NT2/D1 (cell line): ENCODE measurements at regions not wholly inside any gene's neighbourhood (a gene's known extent, or its start where the extent isn't known, plus 50 kb on each side); places are given as distances from the start of the nearest gene placed in this dataset.

Source experiments
- DNase-seq: peaks from one replicate; pipeline ENCODE4 v3.0.0-alpha.2; 2011; ENCODE audit warnings: low read depth, low spot score
- H3K27me3 ChIP-seq: 2 replicates; pipeline ENCODE4 v1.6.0; 2011; ENCODE audit warnings: mild to moderate bottlenecking; ENCODE audit not compliant: insufficient read length, insufficient read depth
- H3K36me3 ChIP-seq: 2 replicates; pipeline ENCODE4 v1.6.1; 2011; ENCODE audit warnings: mild to moderate bottlenecking, low read length, mixed read lengths; ENCODE audit not compliant: insufficient read depth, insufficient read length
- H3K4me1 ChIP-seq: 2 replicates; pipeline ENCODE4 v1.5.1; 2011; ENCODE audit not compliant: insufficient read depth, insufficient read length
- H3K4me3 ChIP-seq: 2 replicates; pipeline ENCODE4 v1.5.1; 2011; ENCODE audit warnings: low read depth; ENCODE audit not compliant: insufficient read length
- H3K9ac ChIP-seq: 2 replicates; pipeline ENCODE4 v1.6.0; 2011; ENCODE audit warnings: low read depth; ENCODE audit not compliant: insufficient read length
- H3K9me3 ChIP-seq: 2 replicates; pipeline ENCODE4 v1.5.1; 2011; ENCODE audit warnings: mild to moderate bottlenecking, low read length; ENCODE audit not compliant: insufficient read depth
- SUZ12 ChIP-seq: IDR thresholded peaks from 2 replicates; pipeline ENCODE4 v1.6.1; 2011; ENCODE audit not compliant: insufficient read length, insufficient read depth; ENCODE audit errors: extremely low read depth
- YY1 ChIP-seq: IDR thresholded peaks from 2 replicates; pipeline ENCODE4 v1.6.1; 2011; ENCODE audit not compliant: insufficient read length, insufficient read depth
- ZNF274 ChIP-seq: IDR thresholded peaks from 2 replicates; pipeline ENCODE4 v1.6.1; 2011; ENCODE audit warnings: mild to moderate bottlenecking, low read depth, low read length

DNA sequence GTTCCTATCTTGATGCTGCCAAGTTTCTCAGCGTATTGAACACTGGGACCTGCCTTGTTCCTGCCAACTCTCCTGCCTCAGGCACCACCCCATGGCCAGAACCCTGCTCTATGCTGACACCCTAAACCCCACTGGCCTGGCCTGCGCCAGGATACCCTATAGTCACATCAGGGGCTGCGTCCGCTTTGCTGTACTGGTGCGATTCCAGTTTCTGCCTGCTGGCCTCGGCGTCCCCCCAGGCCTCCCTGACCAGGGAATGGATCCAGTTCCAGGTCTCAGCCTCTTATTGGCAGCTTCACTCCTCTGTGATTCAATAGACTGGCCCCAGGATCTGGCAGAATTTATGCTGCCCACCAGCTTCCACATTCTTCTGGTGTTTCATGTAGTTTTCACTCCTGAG, 55.0 kb downstream of the GPR6 start:
- Histone ChIP-seq H3K9me3 (no peaks in the 10 kb centered on the region), H3K4me3 (no peak overlapping the region), H3K27me3 (no peaks in the 10 kb centered on the region), H3K4me1 (no peaks in the 10 kb centered on the region), H3K36me3 (no peaks in the 10 kb centered on the region), H3K9ac (no peak overlapping the region)
- no peak for DNase-seq
- TF ChIP-seq YY1: no peak

DNA sequence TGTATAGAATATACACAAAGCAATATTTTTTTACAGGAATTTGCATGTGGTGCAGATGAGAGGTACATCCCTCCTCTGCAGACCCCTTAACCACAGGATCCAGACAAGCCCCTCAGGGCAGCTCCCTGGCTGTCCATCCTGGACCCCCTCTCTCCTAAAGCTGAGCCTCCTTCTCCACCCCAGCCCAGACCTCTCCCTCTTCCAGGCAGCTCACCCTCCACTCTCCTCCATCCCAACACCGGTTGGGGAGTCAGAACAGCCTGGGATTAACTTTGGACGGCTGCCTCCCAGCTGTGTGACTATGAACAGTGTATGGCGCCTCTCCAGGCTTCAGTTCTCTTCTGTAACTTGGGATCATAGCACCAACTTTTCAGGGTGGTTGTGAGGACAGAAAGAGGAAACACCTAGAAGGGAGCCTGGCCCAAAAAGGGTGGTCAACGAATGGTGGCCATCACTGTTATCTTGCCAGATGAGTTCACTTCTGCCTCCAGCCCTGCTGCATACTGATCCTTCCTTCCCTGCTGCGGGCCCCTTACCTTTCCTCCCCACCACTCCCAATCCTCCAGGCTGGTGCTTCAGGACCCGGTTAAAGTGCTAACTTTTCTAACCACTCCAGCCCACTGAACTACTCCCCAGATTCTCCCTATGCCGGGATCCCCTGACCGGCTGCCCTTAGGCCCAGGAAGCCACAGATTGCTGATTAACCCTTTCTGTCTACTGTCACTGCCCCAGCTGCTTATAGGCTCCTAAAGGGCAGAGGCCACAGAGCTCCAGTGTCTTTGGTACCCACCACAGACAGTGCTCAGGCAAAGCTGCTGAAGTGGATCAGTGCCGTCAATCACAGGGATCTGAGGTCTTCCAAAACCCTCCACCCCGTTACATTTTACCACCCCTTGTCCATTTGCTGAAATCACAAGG, 55.9 kb downstream of the GPR6 start:
- no peaks in the 10 kb centered on the region for H3K36me3 ChIP-seq
- no peaks in the 10 kb centered on the region for H3K27me3 ChIP-seq
- H3K4me3 ChIP-seq: no peak overlapping the region
- no peak for DNase-seq
- TF ChIP-seq SUZ12 (no peak), ZNF274 (no peak), YY1 (no peak)
- H3K9ac ChIP-seq: no peak overlapping the region
- no peaks in the 10 kb centered on the region for H3K9me3 ChIP-seq
- no peaks in the 10 kb centered on the region for H3K4me1 ChIP-seq

DNA sequence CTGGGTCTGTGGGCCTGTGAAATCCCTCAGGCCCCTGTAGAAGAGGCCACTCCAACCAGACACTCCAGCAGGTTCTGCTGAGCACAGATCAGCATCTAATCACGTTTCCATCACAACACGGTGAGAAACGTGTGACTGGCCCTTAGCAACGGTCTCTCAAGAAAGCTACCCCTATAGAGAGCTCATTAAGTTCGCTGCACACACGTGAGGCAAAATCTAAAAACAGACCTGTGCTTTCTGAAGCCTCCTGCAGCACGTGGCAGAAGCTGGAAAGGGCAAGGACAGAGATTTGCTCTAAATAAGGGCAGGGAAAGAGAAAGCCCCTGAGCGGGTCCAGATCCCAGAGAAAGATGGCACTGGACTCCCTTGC, 56.5 kb downstream of the GPR6 start:
- H3K9me3 ChIP-seq: no peaks in the 10 kb centered on the region
- no peak overlapping the region for H3K9ac ChIP-seq
- no peaks in the 10 kb centered on the region for H3K27me3 ChIP-seq
- no peaks in the 10 kb centered on the region for H3K4me1 ChIP-seq
- TF ChIP-seq SUZ12: no peak
- TF ChIP-seq ZNF274: no peak
- no peak for TF ChIP-seq YY1
- H3K36me3 ChIP-seq: no peaks in the 10 kb centered on the region
- H3K4me3 ChIP-seq: no peak overlapping the region
- no peak for DNase-seq

DNA sequence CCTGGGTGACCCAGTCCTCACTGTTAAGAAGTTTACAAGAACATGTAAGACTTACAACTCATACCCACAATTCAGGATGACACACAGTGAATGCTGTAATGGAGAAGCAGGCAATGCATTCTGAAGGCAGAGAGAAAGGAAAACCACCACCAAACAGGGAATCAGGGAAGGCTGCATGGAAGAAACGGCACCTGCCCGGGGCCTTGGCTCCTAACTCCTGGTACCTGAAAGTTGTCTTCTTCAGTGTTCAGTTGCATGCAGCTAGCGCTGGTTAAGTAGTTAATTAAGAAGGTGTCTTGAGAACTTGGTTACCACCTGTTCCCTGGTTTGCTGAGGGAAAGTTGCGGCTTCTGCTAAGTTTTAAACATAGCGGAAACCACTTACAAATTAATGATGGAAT, 57.2 kb downstream of the GPR6 start:
- no peaks in the 10 kb centered on the region for H3K9me3 ChIP-seq
- DNase-seq: no peak
- no peak overlapping the region for H3K9ac ChIP-seq
- no peaks in the 10 kb centered on the region for H3K4me1 ChIP-seq
- no peaks in the 10 kb centered on the region for H3K27me3 ChIP-seq
- no peaks in the 10 kb centered on the region for H3K36me3 ChIP-seq
- H3K4me3 ChIP-seq: no peak overlapping the region
- no peak for TF ChIP-seq ZNF274
- TF ChIP-seq YY1: no peak
- TF ChIP-seq SUZ12: no peak

DNA sequence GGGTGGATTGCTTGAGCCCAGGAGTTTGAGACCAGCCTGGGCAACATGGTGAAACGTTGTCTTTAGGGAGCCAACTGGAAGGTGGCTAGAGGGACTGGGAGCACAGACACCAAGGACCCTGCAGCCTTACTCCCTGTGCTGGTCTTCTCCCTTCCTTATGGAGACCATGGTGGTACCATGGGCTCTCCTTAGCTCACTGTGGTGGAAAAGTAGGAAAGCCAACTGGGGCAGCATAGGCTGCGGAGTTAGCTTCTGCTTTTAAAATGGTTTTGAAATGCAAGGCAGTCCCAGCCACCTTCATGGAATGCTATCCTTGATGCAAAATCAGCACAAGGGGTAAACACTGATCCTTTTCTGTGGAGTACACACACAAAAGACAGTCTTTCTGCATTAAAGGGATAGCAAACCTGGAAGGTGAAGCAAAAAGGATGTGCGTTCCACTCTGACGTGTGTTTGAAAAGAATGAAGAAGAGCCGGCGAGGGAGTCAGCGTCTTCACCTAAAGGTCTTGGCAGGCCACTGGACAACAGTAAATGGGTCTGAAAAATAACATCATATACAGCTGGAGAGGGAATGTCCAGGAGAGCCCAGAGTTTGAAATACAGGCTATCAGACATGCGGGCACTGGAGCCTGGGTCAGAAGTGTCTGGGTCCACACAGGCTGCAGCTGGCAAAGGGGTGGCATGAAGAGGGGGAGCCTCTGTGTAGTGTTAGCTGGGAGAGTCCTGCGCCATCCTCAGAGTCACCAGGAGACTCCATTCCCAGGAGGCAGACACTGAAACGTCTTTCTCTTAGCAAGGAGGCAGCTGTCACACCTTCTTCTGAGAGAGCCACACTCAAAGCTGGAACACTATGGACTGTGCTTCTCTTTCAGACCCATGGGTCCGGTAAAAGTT, 58.5 kb downstream of the GPR6 start:
- DNase-seq: no peak
- H3K9me3 ChIP-seq: no peaks in the 10 kb centered on the region
- no peak overlapping the region for H3K4me3 ChIP-seq
- H3K4me1 ChIP-seq: no peaks in the 10 kb centered on the region
- H3K27me3 ChIP-seq: no peaks in the 10 kb centered on the region
- H3K36me3 ChIP-seq: no peaks in the 10 kb centered on the region
- TF ChIP-seq YY1: no peak
- TF ChIP-seq SUZ12: no peak
- no peak for TF ChIP-seq ZNF274
- no peak overlapping the region for H3K9ac ChIP-seq

DNA sequence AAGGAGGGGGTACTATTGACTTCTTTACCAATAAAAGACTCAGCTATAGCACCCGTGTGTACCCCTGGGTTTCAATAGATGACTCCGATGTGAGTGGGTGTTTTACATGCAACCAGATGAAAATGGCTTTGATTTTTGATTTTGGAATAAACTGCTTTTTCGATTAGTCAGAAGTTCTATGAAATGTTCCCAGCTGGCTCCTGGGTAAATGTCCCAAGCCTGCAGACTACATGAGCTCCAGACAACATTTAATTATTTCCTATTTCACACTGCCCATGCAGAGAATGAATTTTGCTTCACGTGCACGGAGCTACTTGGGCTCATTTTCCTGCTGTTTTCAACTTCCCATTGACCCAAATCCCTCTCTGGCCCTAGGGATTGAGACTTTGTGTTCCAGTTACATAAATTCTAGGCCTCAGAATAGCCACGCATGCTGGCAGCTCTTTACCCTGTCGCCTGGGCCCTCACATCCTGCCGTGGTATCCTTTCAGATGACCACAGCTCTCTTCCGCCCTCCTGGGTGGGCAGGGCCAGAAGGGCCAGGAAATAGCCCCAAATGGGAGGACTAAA, 59.7 kb downstream of the GPR6 start:
- H3K4me3 ChIP-seq: no peak overlapping the region
- H3K36me3 ChIP-seq: no peaks in the 10 kb centered on the region
- no peaks in the 10 kb centered on the region for H3K4me1 ChIP-seq
- TF ChIP-seq ZNF274 (no peak), SUZ12 (no peak), YY1 (no peak)
- no peak for DNase-seq
- no peaks in the 10 kb centered on the region for H3K27me3 ChIP-seq
- H3K9me3 ChIP-seq: no peaks in the 10 kb centered on the region
- H3K9ac ChIP-seq: no peak overlapping the region
